Natural killer cell (primary cell): ENCODE measurements at regions not wholly inside any gene's neighbourhood (a gene's known extent, or its start where the extent isn't known, plus 50 kb on each side); places are given as distances from the start of the nearest gene placed in this dataset.

Source experiments
- ATAC-seq, 3 donors: fragments of 150-1000 bp in 2 of 3; fragments of 200-7000 bp in 1 of 3; cut with Tn5 transposase; 1 replicate in 1 of 3; 2 replicates in 2 of 3; pipeline ENCODE4 v1.10.0; 2021; ENCODE audit warnings: mild to moderate bottlenecking in 2 of 3, moderate library complexity in 2 of 3
- DNase-seq, 2 donors: peaks; one replicate each; pipeline versions ENCODE4 v3.0.0 to v3.0.0-alpha.2; 2013 to 2021; ENCODE audit warnings: mixed read lengths in 1 of 2
- H3K27ac ChIP-seq: one replicate; pipeline ENCODE4 v1.5.1; 2013; ENCODE audit warnings: mild to moderate bottlenecking, low read length
- H3K27me3 ChIP-seq: one replicate; pipeline ENCODE4 v1.6.1; 2013; ENCODE audit warnings: low read length; ENCODE audit not compliant: control insufficient read depth, insufficient read depth
- H3K36me3 ChIP-seq: one replicate; pipeline ENCODE4 v1.6.1; 2013; ENCODE audit warnings: low read length; ENCODE audit not compliant: control insufficient read depth, insufficient read depth
- H3K4me1 ChIP-seq: one replicate; pipeline ENCODE4 v1.6.1; 2013; ENCODE audit warnings: low read length; ENCODE audit not compliant: control insufficient read depth, insufficient read depth
- H3K4me3 ChIP-seq: one replicate; pipeline ENCODE4 v1.5.1; 2013; ENCODE audit warnings: low read length
- H3K9me3 ChIP-seq: one replicate; pipeline ENCODE4 v1.6.1; 2013; ENCODE audit warnings: low read length; ENCODE audit not compliant: control insufficient read depth, insufficient read depth
- H3K27ac Mint-ChIP-seq, 2 donors: one replicate each; pipeline ENCODE4 v1.8.0; 2022; ENCODE audit warnings: mild to moderate bottlenecking in 2 of 2, mixed read lengths in 2 of 2, moderate library complexity in 1 of 2
- H3K27me3 Mint-ChIP-seq, 2 donors: one replicate each; pipeline ENCODE4 v1.8.0; 2022; ENCODE audit warnings: low read depth in 2 of 2, mixed read lengths in 2 of 2
- H3K36me3 Mint-ChIP-seq: one replicate; pipeline ENCODE4 v1.8.0; 2022; ENCODE audit warnings: mixed read lengths
- H3K4me1 Mint-ChIP-seq, 2 donors: one replicate each; pipeline ENCODE4 v1.8.0; 2022; ENCODE audit warnings: mixed read lengths in 2 of 2
- H3K4me3 Mint-ChIP-seq: one replicate; pipeline ENCODE4 v1.8.0; 2022; ENCODE audit warnings: mild to moderate bottlenecking, moderate library complexity, mixed read lengths
- H3K9me3 Mint-ChIP-seq, 2 donors: one replicate each; pipeline ENCODE4 v1.8.0; 2022; ENCODE audit warnings: mixed read lengths in 2 of 2
- CTCF ChIP-seq: fragments of 200-600 bp; IDR thresholded peaks from one replicate; pipeline ENCODE4 v1.8.0; 2022; ENCODE audit warnings: antibody characterized with exemption
- WGBS: methylation state at CpG from one replicate; pipeline ENCODE4 v1.1.7; 2013; ENCODE audit warnings: missing lambda C conversion rate; ENCODE audit not compliant: insufficient coverage; 5-methylcytosine and 5-hydroxymethylcytosine counted together
- intact Hi-C: fragments of 100-400 bp; cut with micrococcal nuclease; formaldehyde crosslinking; loops from one replicate; pipeline ENCODE4 v1.14.2; 2022

DNA sequence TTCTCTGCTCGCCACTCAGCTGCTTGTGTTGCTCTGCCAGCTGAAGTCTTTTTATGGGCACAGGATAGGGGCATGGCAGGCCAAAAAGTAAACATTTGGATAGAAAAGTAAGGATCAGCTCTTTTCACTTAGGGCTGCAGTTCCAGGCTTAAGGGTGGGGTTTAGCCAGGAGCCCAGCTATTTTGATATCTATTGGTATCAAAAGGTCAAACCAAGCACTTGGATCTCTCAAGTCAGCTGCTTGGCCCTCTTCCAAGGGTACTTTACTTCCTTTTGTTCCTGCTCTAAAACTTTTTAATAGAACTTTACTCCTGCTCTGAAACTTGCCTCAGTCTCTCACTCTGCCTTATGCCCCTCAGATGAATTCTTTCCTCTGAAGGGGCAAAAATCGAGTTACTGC, 55.7 kb upstream of the ABCC4 start:
- Histone ChIP-seq H3K27ac (no peak overlapping the region), H3K27me3 (no peaks in the 10 kb centered on the region), H3K36me3 (no peaks in the 10 kb centered on the region), H3K9me3 (no peaks in the 10 kb centered on the region), H3K4me1 (no peaks in the 10 kb centered on the region), H3K4me3 (no peak overlapping the region)
- 85% methylated on average over 2 of the region's 2 CpGs for WGBS
- intact Hi-C loops, result no loop called here
- TF ChIP-seq CTCF, result no peak
- DNase-seq, result no peak
- Mint-ChIP-seq H3K4me1 (no peaks in the 10 kb centered on the region), H3K36me3 (no peaks in the 10 kb centered on the region), H3K27me3 (peaks cover 0 to 5% of the 10 kb centered on the region in 2 donors), H3K27ac (no peak overlapping the region), H3K9me3 (no peaks in the 10 kb centered on the region), H3K4me3 (no peak overlapping the region)
- ATAC-seq, result no peak

DNA sequence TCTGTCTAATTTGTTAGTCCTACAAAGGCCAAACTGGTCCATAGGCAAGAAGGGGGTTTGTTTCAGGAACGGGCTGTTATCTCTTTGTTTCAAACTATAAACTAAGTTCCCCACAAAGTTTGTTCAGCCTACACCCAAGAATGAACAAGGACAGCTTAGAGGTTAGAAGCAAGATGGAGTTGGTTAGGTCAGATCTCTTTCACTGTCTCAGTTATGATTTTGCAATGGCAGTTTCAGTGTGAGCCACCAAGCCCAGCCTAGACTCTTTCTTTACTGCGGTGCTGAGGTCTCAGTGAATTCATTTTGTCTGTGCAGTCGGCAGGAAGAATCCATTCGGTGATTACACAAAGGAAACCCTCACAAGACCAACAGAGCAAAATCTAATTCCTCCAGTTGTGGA, 56.6 kb upstream of the ABCC4 start:
- Histone ChIP-seq H3K27me3 (no peaks in the 10 kb centered on the region), H3K27ac (no peak overlapping the region), H3K9me3 (no peaks in the 10 kb centered on the region), H3K4me1 (no peaks in the 10 kb centered on the region), H3K36me3 (no peaks in the 10 kb centered on the region), H3K4me3 (no peak overlapping the region)
- ATAC-seq, result no peak
- H3K9me3 Mint-ChIP-seq, result no peaks in the 10 kb centered on the region
- H3K27me3 Mint-ChIP-seq, result peaks cover 0 to 6% of the 10 kb centered on the region in 2 donors
- H3K36me3 Mint-ChIP-seq, result no peaks in the 10 kb centered on the region
- intact Hi-C loops, result no loop called here
- no peaks in the 10 kb centered on the region for H3K4me1 Mint-ChIP-seq
- no peak for TF ChIP-seq CTCF
- no peak overlapping the region for H3K4me3 Mint-ChIP-seq
- no peak overlapping the region for H3K27ac Mint-ChIP-seq
- no peak for DNase-seq
- WGBS, result 92% methylated on average over 3 of the region's 4 CpGs

DNA sequence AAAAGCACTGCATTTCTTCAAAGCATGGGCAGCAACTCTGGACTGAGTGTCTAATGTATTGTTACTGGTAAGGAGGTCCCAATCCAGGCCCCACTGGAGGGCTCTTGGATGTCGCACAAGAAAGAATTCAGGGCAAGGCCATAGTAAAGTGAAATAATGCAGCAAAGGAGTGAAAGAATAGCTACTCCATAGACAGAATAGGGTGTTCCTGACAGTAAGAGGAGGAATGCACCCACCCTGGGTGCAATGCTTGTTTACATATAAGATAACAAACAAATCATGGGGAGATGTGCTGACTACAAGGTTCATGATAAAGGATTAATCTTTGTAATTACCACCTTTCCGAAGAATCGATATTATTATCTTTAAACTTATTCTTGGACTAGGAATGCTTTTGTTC, 58.8 kb upstream of the ABCC4 start:
- H3K4me3 ChIP-seq, result no peak overlapping the region
- Mint-ChIP-seq H3K4me3 (no peak overlapping the region), H3K36me3 (no peaks in the 10 kb centered on the region), H3K9me3 (no peaks in the 10 kb centered on the region), H3K27me3 (peaks cover 0 to 6% of the 10 kb centered on the region in 2 donors), H3K27ac (no peak overlapping the region), H3K4me1 (no peaks in the 10 kb centered on the region)
- no peak for DNase-seq
- no peak for TF ChIP-seq CTCF
- no peak for ATAC-seq
- H3K27ac ChIP-seq, result no peak overlapping the region
- WGBS, result 94% methylated on average over 1 of the region's 3 CpGs
- intact Hi-C loops, result no loop called here
- no peaks in the 10 kb centered on the region for H3K27me3 ChIP-seq
- peaks cover 2% of the 10 kb centered on the region for H3K9me3 ChIP-seq
- no peaks in the 10 kb centered on the region for H3K36me3 ChIP-seq
- H3K4me1 ChIP-seq, result no peaks in the 10 kb centered on the region

DNA sequence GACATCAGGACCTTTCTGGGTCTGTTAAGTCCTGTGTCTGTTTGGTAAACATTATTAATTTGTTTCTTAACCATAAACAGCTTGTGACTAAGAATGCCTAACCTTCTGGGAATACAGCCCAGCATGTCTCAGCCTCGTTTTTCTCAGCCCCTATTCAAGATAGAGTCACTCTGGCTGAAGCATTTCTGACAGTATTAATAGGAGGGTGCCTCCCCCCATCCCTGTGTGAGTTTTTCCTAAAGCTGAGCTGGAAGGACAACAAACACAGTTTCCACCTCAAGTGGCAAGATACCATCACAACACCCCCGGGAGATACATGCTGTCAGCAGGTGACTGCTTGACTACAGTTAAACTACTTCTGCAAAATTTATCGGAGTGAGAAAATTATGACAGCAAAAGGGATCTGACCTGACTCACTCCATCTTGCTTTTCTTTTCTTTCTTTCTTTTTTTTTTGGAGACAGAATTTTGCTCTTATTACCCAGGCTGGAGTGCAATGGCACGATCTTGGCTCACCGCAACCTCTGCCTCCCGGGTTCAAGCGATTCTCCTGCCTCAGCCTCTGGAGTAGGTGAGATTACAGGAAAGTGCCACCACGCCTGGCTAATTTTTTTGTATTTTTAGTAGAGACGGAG, 59.3 kb upstream of the ABCC4 start:
- intact Hi-C loops, result no loop called here
- Histone ChIP-seq H3K36me3 (no peaks in the 10 kb centered on the region), H3K4me1 (no peaks in the 10 kb centered on the region), H3K9me3 (peaks cover 2% of the 10 kb centered on the region), H3K27me3 (no peaks in the 10 kb centered on the region), H3K27ac (no peak overlapping the region), H3K4me3 (no peak overlapping the region)
- Mint-ChIP-seq H3K27ac (no peak overlapping the region), H3K36me3 (no peaks in the 10 kb centered on the region), H3K4me1 (no peaks in the 10 kb centered on the region), H3K4me3 (no peak overlapping the region), H3K27me3 (peaks cover 0 to 9% of the 10 kb centered on the region in 2 donors), H3K9me3 (no peaks in the 10 kb centered on the region)
- DNase-seq (no peak), ATAC-seq (no peak)
- TF ChIP-seq CTCF, result no peak
- 87% methylated on average over 9 of the region's 9 CpGs for WGBS
